NCI-H748 treated with DMSO at 0.1 percent for 48 hours (cell line): ENCODE measurements at regions not wholly inside any gene's neighbourhood (a gene's known extent, or its start where the extent isn't known, plus 50 kb on each side); places are given as distances from the start of the nearest gene placed in this dataset.
A peak's percentile ranks its signal among the peaks of the same experiment; 100 is the strongest.
"Not testable (repeated sequence)": the region's sequence is repeated elsewhere in the genome, so short reads cannot be mapped to it uniquely, and the experiment has no call there.

Source experiments
- DNase-seq: peaks from one replicate; lab custom pipeline; 2025; lab: John Stamatoyannopoulos, UW

- DNase-seq: peak; percentile 65
Measured at GRCh38 chr2:207216457-207216856, 50.7 kb upstream of the KLF7 start.

GRCh38 chr2:207217442-207217841 is 51.7 kb upstream of the KLF7 start:
- DNase-seq: no peak

GRCh38 chr2:207219081-207219630 is 53.4 kb upstream of the KLF7 start:
- DNase-seq: no peak

GRCh38 chr2:207219676-207220501 is 54.1 kb upstream of the KLF7 start:
- DNase-seq: no peak

- DNase-seq: no peak
Measured at GRCh38 chr2:207221731-207222130, 56.0 kb upstream of the KLF7 start.

- no peak for DNase-seq
Measured at GRCh38 chr2:207223051-207223450, 57.3 kb upstream of the KLF7 start.

- DNase-seq: no peak
Measured at GRCh38 chr2:207224381-207224780, 58.6 kb upstream of the KLF7 start.

- no peak for DNase-seq
Measured at GRCh38 chr2:207224791-207225482, 59.2 kb upstream of the KLF7 start.

- no peak for DNase-seq
Measured at GRCh38 chr2:207225773-207226172, 60.0 kb upstream of the KLF7 start.

- no peak for DNase-seq
Measured at GRCh38 chr2:207226243-207226642, 60.5 kb upstream of the KLF7 start.

- DNase-seq: no peak
Measured at GRCh38 chr2:207226671-207227061, 60.9 kb upstream of the KLF7 start.

- no peak for DNase-seq
Measured at GRCh38 chr2:207227062-207227748, 61.5 kb upstream of the KLF7 start.

- no peak for DNase-seq
Measured at GRCh38 chr2:207227749-207228145, 62.0 kb upstream of the KLF7 start.

GRCh38 chr2:207228402-207228801 is 62.7 kb upstream of the KLF7 start:
- no peak for DNase-seq

- DNase-seq: no peak
Measured at GRCh38 chr2:207229161-207229560, 63.4 kb upstream of the KLF7 start.

GRCh38 chr2:207230261-207231105 is 64.7 kb upstream of the KLF7 start:
- DNase-seq: no peak

- DNase-seq: no peak
Measured at GRCh38 chr2:207231106-207231865, 65.5 kb upstream of the KLF7 start.

GRCh38 chr2:207231967-207232366 is 66.2 kb upstream of the KLF7 start:
- DNase-seq: no peak

GRCh38 chr2:207233141-207233540 is 67.4 kb upstream of the KLF7 start:
- not testable (repeated sequence) for DNase-seq

- no peak for DNase-seq
Measured at GRCh38 chr2:207233731-207234130, 68.0 kb upstream of the KLF7 start.

- no peak for DNase-seq
Measured at GRCh38 chr2:207235621-207236020, 69.9 kb upstream of the KLF7 start.
